ENCODE measurements at regions not wholly inside any gene's neighbourhood (a gene's known extent, or its start where the extent isn't known, plus 50 kb on each side); places are given as distances from the start of the nearest gene placed in this dataset.

- Histone ChIP-seq H3K27ac (no peak overlapping the region), H3K27me3 (no peaks in the 10 kb centered on the region), H3K36me3 (no peaks in the 10 kb centered on the region), H3K9me3 (no peaks in the 10 kb centered on the region), H3K4me3 (no peak overlapping the region), H3K4me1 (no peaks in the 10 kb centered on the region)
- DNase-seq, result no peak
- intact Hi-C loops (cut with DNase I; ENCODE audit: low total_unique reads), result no loop called here
- no peak for TF ChIP-seq CTCF (IDR thresholded peaks at IDR 0.05)
- no peak for TF ChIP-seq POLR2A (IDR thresholded peaks at IDR 0.05)
Measured at GRCh38 chr20:54324041-54324440, 116.2 kb downstream of the PFDN4 start.

- Histone ChIP-seq H3K4me1 (no peaks in the 10 kb centered on the region), H3K36me3 (no peaks in the 10 kb centered on the region), H3K27ac (no peak overlapping the region), H3K27me3 (no peaks in the 10 kb centered on the region), H3K4me3 (no peak overlapping the region), H3K9me3 (no peaks in the 10 kb centered on the region)
- intact Hi-C loops (cut with DNase I; ENCODE audit: low total_unique reads), result no loop called here
- no peak for DNase-seq
- TF ChIP-seq POLR2A (IDR thresholded peaks at IDR 0.05), result no peak
- TF ChIP-seq CTCF (IDR thresholded peaks at IDR 0.05), result no peak
Measured at GRCh38 chr20:54324652-54325285, 116.9 kb downstream of the PFDN4 start.

- Histone ChIP-seq H3K27me3 (no peaks in the 10 kb centered on the region), H3K4me3 (no peak overlapping the region), H3K9me3 (no peaks in the 10 kb centered on the region), H3K4me1 (no peaks in the 10 kb centered on the region), H3K27ac (no peak overlapping the region), H3K36me3 (no peaks in the 10 kb centered on the region)
- TF ChIP-seq CTCF (IDR thresholded peaks at IDR 0.05) (no peak), POLR2A (IDR thresholded peaks at IDR 0.05) (no peak)
- intact Hi-C loops (cut with DNase I; ENCODE audit: low total_unique reads), result no loop called here
- DNase-seq, result no peak
Measured at GRCh38 chr20:54335299-54335698, 127.4 kb downstream of the PFDN4 start.

DNA sequence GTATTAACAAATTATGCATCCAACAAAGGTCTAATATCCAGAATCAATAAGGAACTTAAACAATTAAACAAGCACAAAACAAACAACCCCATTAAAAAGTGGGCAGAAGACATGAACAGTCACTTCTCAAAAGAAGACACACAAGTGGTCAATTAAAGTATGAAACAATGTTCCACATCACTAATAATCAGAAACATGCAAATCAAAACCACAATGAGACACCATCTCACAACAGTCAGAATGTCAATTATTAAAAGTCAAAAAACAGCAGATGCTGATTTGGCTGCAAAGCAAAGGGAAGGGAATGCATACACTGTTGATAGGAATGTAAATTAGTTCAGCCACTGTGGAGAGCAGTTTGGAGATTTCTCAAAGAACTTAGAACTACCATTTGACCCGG is 129.3 kb downstream of the PFDN4 start:
- Histone ChIP-seq H3K36me3 (no peaks in the 10 kb centered on the region), H3K4me3 (no peak overlapping the region), H3K27me3 (no peaks in the 10 kb centered on the region), H3K27ac (no peak overlapping the region), H3K9me3 (no peaks in the 10 kb centered on the region), H3K4me1 (no peaks in the 10 kb centered on the region)
- intact Hi-C loops (cut with DNase I; ENCODE audit: low total_unique reads), result no loop called here
- TF ChIP-seq CTCF (IDR thresholded peaks at IDR 0.05) (no peak), POLR2A (IDR thresholded peaks at IDR 0.05) (no peak)
- no peak for DNase-seq

DNA sequence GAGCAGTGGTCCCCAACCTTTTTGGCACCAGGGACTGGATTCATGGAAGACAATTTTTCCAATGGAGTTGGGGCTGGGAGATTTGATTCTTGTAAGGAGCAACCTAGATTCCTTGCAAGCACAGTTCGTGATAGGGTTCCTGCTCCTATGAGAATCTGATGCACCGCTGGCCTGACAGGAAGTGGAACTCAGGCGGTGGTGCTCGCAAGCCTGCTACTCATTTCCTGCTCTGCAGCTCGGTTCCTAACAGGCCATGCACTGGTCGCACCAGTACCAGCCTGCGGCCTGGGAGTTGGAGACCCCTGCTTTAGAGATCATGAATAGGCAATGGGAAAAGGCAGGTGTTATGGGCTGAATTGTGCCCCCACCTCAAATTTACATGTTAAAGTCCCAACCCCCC is 131.2 kb downstream of the PFDN4 start:
- no peak for DNase-seq
- no peaks in the 10 kb centered on the region for H3K9me3 ChIP-seq
- no peak for TF ChIP-seq CTCF (IDR thresholded peaks at IDR 0.05)
- no peak for TF ChIP-seq POLR2A (IDR thresholded peaks at IDR 0.05)
- no peak overlapping the region for H3K4me3 ChIP-seq
- no peaks in the 10 kb centered on the region for H3K4me1 ChIP-seq
- intact Hi-C loops (cut with DNase I; ENCODE audit: low total_unique reads), result no loop called here
- no peak overlapping the region for H3K27ac ChIP-seq
- no peaks in the 10 kb centered on the region for H3K27me3 ChIP-seq
- H3K36me3 ChIP-seq, result no peaks in the 10 kb centered on the region
